HG03575 (cell line): ENCODE measurements at regions not wholly inside any gene's neighbourhood (a gene's known extent, or its start where the extent isn't known, plus 50 kb on each side); places are given as distances from the start of the nearest gene placed in this dataset.

ENCODE experiments used
- ATAC-seq: cut with Tn5 transposase; IDR thresholded peaks from one replicate; pipeline ENCODE4 v1.9.1; 2021; ENCODE audit not compliant: unreplicated experiment, insufficient number of reproducible peaks, low FRiP score; ENCODE audit errors: extremely low read depth

GRCh38 chr3:70899816-70900215, 587.4 kb upstream of the MDFIC2 start:
- ATAC-seq: no peak

- ATAC-seq: no peak
Measured at GRCh38 chr3:70890020-70890394, 577.6 kb upstream of the MDFIC2 start.

GRCh38 chr3:70889162-70890019, 577.0 kb upstream of the MDFIC2 start:
- no peak for ATAC-seq

- ATAC-seq: no peak
Measured at GRCh38 chr3:70885636-70886035, 573.2 kb upstream of the MDFIC2 start.

DNA sequence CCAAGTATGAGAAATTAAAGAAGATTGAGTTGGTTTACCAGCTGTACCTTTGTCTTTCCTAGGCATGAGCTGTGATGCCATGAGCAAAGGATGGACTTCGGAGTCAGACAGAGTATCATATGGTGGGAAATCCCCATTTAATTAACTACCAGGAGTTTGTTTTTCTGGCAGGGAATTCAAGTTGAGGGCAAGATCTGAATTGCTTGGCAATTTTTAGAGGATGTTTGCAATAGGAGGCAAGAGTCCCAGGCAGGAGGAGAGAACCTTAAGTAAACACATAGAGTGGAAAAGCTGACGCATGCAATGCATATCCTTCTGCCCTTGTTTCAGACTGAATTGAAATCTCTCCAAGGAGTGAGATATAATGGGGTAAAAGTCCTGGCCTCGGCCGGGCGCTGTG, 569.7 kb upstream of the MDFIC2 start:
- no peak for ATAC-seq

DNA sequence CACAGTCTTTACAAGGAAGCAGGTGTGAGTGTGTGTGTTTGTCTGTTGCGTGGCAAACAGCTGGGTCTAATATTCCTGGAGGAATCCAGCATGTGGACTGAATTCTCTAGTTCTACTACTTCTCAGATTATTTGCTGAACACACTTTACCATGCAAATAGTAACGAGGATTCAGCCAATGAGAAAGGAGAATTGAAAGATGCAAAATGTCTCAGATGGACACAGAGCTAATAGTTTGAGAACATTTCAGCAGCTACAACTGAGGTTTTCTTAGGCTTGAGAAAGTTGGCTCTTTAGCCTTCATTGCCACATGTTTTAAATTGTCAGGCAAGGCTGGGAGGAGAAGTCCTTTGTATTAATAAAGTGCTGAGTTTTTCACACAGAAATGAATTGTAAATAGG, 568.0 kb upstream of the MDFIC2 start:
- ATAC-seq: no peak

- ATAC-seq: no peak
Measured at GRCh38 chr3:70876154-70876553, 563.7 kb upstream of the MDFIC2 start.

DNA sequence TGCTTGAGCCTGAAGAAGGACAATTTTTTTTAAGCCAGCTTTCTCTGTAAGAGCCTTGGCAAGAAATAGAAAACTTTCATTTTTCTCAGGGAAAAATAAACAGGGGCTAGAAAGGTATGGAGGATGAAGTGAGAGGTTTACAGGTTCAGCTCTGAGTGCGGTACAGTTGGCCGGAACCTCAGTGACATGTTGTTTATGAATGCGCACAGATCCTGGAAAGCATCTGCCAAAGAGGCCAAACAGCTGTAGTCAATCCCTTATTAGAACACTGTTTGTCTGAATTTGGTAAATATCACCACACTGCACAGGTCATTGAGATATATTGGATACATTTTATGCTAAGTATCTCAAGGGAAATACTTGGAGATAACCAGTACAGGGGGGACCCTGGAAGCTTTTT, 561.8 kb upstream of the MDFIC2 start:
- no peak for ATAC-seq

DNA sequence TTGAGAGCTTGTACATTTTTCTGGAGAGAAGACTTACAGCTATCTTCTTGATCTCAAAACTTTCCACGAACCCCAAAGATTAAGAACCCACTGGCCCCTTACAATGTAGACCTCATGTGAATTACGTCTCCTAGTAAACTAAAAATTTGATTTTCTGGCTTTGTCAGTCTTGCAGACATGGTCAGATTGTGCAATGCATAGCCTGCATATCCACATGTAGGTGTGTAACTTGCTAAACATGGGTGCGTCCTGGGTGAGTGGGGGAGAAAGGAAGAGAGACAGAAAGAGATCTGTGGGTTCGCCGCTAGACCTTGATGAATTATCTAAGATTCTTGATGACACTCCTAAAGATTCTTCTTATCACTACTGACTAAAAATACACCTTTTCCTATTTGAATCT, 561.2 kb upstream of the MDFIC2 start:
- ATAC-seq: no peak

GRCh38 chr3:70871909-70872656, 559.6 kb upstream of the MDFIC2 start:
- no peak for ATAC-seq

DNA sequence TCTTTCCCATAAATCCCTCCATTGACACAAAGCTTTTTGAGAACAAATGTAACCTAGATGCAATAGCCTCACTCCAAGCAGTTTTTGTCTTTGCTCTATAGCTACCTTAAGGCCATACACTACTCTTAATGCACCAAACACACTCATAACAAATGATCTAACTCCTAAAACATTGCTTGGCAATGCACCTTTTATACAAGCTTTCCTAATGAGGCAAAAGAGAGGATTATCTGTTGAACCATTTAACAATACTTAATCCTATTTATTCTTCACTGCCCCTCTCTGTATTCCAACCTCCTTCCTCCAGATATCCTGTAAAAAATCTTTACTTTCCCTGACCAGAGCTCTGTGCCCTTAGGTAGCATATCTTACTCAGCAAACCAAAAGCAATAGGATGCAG, 558.1 kb upstream of the MDFIC2 start:
- ATAC-seq: no peak

GRCh38 chr3:70868561-70868960, 556.1 kb upstream of the MDFIC2 start:
- no peak for ATAC-seq

GRCh38 chr3:70863049-70863448, 550.6 kb upstream of the MDFIC2 start:
- ATAC-seq: no peak

DNA sequence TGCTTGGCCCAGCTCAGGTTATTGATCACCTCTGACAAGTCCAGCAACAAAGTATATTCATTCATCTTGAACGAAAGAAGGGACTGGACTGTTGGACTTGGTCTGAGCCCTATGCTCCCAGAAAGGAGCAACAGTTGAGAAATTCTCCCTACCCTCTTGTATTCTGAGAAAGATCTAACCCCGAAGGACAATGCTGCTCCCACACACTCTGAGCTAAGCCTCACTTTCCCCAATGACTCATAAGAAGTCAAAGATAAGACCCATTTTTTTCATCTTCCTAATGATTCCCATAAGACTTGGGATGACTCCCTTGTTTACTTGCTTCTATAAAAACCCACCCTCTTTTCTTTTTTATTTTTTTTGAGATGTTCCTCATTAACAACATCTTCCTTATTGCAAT, 549.4 kb upstream of the MDFIC2 start:
- ATAC-seq: no peak

DNA sequence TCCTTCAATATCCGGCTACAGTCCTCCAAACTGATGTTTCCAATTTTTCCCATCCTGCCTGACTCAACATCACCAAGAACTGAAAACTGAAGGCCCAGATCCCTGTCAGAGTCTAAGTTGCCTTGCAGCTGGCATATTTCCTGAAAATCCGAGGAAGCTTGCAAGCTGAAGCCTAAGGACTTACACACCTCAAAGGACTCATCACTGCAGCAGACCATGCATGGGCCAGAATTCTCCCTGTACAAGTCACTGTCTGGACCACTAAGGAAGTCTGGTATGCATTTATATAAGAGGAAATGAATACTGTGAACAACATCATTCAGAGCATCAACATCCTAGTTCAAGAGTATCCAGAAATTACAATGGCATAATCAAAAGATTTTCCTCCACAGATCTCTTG, 548.8 kb upstream of the MDFIC2 start:
- no peak for ATAC-seq

DNA sequence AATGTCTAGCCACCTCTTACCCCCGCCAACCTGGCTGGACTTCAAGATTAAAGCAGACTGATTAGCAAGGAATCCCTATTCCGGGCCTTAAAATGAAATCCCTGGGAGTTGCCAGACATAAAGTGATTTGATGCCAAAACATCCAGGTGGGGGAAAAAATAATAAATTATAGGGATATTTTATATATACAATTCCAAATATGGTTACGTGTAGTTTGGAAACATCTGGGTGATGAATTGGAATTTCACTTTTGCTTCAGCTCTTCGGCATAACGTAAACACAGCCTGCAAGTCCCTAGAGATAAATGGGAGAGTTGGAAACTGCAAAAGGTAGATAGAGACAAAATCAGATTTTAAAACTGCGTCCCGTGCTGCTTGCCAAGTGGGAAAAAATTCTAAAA, 545.5 kb upstream of the MDFIC2 start:
- no peak for ATAC-seq

- ATAC-seq: no peak
Measured at GRCh38 chr3:70856414-70857162, 544.1 kb upstream of the MDFIC2 start.

DNA sequence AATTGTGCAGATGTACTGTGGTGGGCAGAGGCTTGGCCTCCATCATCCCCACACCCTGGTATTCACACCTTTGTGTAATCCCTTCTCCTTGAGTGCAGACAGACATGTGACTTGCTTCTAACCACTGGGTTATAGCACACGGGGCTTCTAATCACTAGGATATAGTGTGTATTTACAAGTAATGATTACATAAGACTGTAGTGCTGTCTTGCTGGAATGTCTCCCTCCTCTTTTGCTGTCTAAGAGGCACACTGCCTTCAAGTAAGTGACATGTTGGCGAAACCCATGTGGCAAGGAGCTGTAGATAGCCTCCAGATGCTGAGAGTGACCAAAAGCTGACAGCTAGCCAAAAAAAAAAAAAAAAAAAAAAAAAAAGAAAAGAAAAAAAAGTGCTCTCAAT, 542.7 kb upstream of the MDFIC2 start:
- no peak for ATAC-seq

DNA sequence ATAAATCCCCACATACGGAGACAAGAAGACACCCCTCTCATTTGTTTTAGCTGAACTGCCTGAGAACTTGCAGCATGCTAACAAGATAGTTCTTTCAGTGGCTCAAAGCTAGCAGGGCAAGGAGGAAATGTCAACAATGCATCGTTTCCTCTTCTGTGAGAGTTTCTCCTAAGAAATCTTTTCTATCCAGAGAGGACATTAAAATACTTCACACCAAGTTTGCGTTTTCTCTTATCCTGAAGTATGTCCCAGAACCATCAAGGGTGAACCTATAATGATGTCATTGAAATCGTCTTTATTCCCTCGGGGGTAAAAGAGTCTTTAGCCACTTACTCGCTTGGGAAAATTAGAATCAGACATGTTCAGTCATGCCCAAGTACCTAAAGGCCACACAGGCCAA, 541.7 kb upstream of the MDFIC2 start:
- no peak for ATAC-seq
